HepG2 (cell line): ENCODE measurements at regions not wholly inside any gene's neighbourhood (a gene's known extent, or its start where the extent isn't known, plus 50 kb on each side); places are given as distances from the start of the nearest gene placed in this dataset.
"Not testable (repeated sequence)": the region's sequence is repeated elsewhere in the genome, so short reads cannot be mapped to it uniquely, and the experiment has no call there.

ENCODE experiments used
- ATAC-seq: fragments of 200-7000 bp; cut with Tn5 transposase; 3 replicates; pipeline ENCODE4 v1.9.1; 2020; ENCODE audit warnings: mild to moderate bottlenecking, moderate library complexity
- BruUV-seq: library from RNA; stranded (reverse); fragments of 400-500 nt; replicated peaks from 2 replicates; lab custom pipeline; 2021; lab: Mats Ljungman, UMichigan
- CTCF ChIA-PET: fragments of 300-600 bp; formaldehyde crosslinking; extraction: SDS; loops from one replicate; lab custom pipeline; 2021; ENCODE audit warnings: low total read pairs, inconsistent platforms, low intra/inter-chr PET ratio; lab: Yijun Ruan, JAX
- POLR2A ChIA-PET: fragments of 350-600 bp; sonication (Branson Sonifier 250); formaldehyde crosslinking; loops from one replicate; lab custom pipeline; 2020; ENCODE audit warnings: antibody characterized with exemption, inconsistent platforms; lab: Yijun Ruan, JAX
- DNase-seq: peaks from one replicate; pipeline ENCODE4 v3.0.0-alpha.2; 2015; ENCODE audit warnings: low spot score
- FAIRE-seq: peaks from 3 replicates; lab custom pipeline; 2011; peaks lifted over from hg19 to GRCh38; lab: Jason Lieb, UNC
- H2AFZ ChIP-seq: one replicate; pipeline ENCODE4 v1.6.1; 2011; ENCODE audit warnings: low read length, inconsistent platforms
- H3K27ac ChIP-seq: fragments of 300-600 bp; 3 replicates; pipeline ENCODE4 v1.8.0; 2011; ENCODE audit warnings: mixed run types, mild to moderate bottlenecking, mixed read lengths, low read length, inconsistent platforms; ENCODE audit not compliant: insufficient read depth; ENCODE audit errors: extremely low read length
- H3K27me3 ChIP-seq, 2 experiments: fragments of 200-600 bp in 1 of 2; 2 replicates in 1 of 2; 3 replicates in 1 of 2; pipeline versions ENCODE4 v1.6.0 to v1.8.0; 2011; ENCODE audit warnings: low read length in 2 of 2, mild to moderate bottlenecking in 2 of 2, moderate library complexity in 2 of 2, inconsistent platforms in 1 of 2; ENCODE audit not compliant: insufficient read depth in 2 of 2, control insufficient read depth in 1 of 2
- H3K36me3 ChIP-seq, 2 experiments: fragments of 200-600 bp in 1 of 2; replicated peaks in 1 of 2; 2 replicates in 1 of 2; 3 replicates in 1 of 2; pipeline versions ENCODE4 v1.5.1 to v1.8.0; 2011; ENCODE audit warnings: low read length in 2 of 2, inconsistent platforms in 1 of 2; ENCODE audit not compliant: insufficient read depth in 2 of 2, control insufficient read depth in 1 of 2
- H3K4me1 ChIP-seq: 2 replicates; pipeline ENCODE4 v1.5.1; 2012; ENCODE audit warnings: low read length, inconsistent platforms; ENCODE audit not compliant: insufficient read depth
- H3K4me2 ChIP-seq: 2 replicates; pipeline ENCODE4 v1.6.0; 2011; ENCODE audit warnings: low read depth, low read length, inconsistent platforms
- H3K4me3 ChIP-seq, 3 experiments: fragments of 200-600 bp in 1 of 3; sonication (generic), shearing (Covaris generic) in 1 of 3; replicated peaks in 1 of 3; 2 replicates each; pipeline ENCODE4 v1.5.1; 2011 to 2016; ENCODE audit warnings: low read length in 3 of 3, inconsistent platforms in 2 of 3, low read depth in 2 of 3, mild to moderate bottlenecking in 2 of 3, control low read depth in 1 of 3, mixed read lengths in 1 of 3; ENCODE audit not compliant: insufficient read depth in 1 of 3
- H3K79me2 ChIP-seq: one replicate; pipeline ENCODE4 v1.6.1; 2011; ENCODE audit warnings: low read length, inconsistent platforms; ENCODE audit not compliant: insufficient read depth
- H3K9ac ChIP-seq: 2 replicates; pipeline ENCODE4 v1.6.0; 2011; ENCODE audit warnings: mild to moderate bottlenecking, low read depth, low read length, inconsistent platforms; ENCODE audit not compliant: insufficient read depth
- H3K9me3 ChIP-seq: 2 replicates; pipeline ENCODE4 v1.5.1; 2012; ENCODE audit warnings: mild to moderate bottlenecking, low read length
- H4K20me1 ChIP-seq: 2 replicates; pipeline ENCODE4 v1.6.0; 2011; ENCODE audit warnings: inconsistent platforms, mild to moderate bottlenecking, low read length, moderate library complexity; ENCODE audit not compliant: insufficient read depth
- ESRRA ChIP-seq: sonication (generic); formaldehyde crosslinking; IDR thresholded peaks from 2 replicates; pipeline ENCODE4 v1.5.1; 2020; ENCODE audit warnings: mild to moderate bottlenecking, low read depth, missing genetic modification reagents
- GATAD2A ChIP-seq: IDR thresholded peaks from 2 replicates; pipeline ENCODE4 v1.6.1; 2016
- GMEB1 ChIP-seq: sonication (generic); formaldehyde crosslinking; IDR thresholded peaks from 2 replicates; pipeline ENCODE4 v1.5.1; 2020; ENCODE audit warnings: missing genetic modification reagents, mild to moderate bottlenecking, borderline replicate concordance
- HMG20B ChIP-seq: conservative IDR thresholded peaks from 2 replicates; pipeline ENCODE4 v1.6.1; 2016; ENCODE audit warnings: missing genetic modification reagents, missing compliant biosample characterization
- KAT8 ChIP-seq: IDR thresholded peaks from 2 replicates; pipeline ENCODE4 v1.6.1; 2016; ENCODE audit warnings: missing genetic modification reagents, missing compliant biosample characterization
- MAFG ChIP-seq: sonication (generic); formaldehyde crosslinking; IDR thresholded peaks from 2 replicates; pipeline ENCODE4 v1.5.1; 2020; ENCODE audit warnings: mild to moderate bottlenecking, missing genetic modification reagents
- ONECUT2 ChIP-seq: sonication (generic); formaldehyde crosslinking; IDR thresholded peaks from 2 replicates; pipeline ENCODE4 v1.4.0; 2020; ENCODE audit warnings: missing genetic modification reagents
- ZMYM3 ChIP-seq: sonication (generic); formaldehyde crosslinking; IDR thresholded peaks from 2 replicates; pipeline ENCODE4 v1.5.1; 2020; ENCODE audit warnings: mild to moderate bottlenecking, missing genetic modification reagents
- ZSCAN20 ChIP-seq: sonication (generic); formaldehyde crosslinking; IDR thresholded peaks from 2 replicates; pipeline ENCODE4 v1.4.0; 2020; ENCODE audit warnings: missing genetic modification reagents, mild to moderate bottlenecking, borderline replicate concordance
- WGBS: methylation state at CpG from one replicate; pipeline ENCODE4 v1.1.6; 2017; ENCODE audit warnings: low lambda C conversion rate; 5-methylcytosine and 5-hydroxymethylcytosine counted together
- in situ Hi-C: cut with HindIII; loops from 2 replicates; pipeline ENCODE4 v1.10.0; 2017; ENCODE audit warnings: low pct_unique_long_range_greater_than_20kb; ENCODE audit not compliant: extremely low pct_ligation_motif_present
- intact Hi-C: fragments of 100-400 bp; cut with micrococcal nuclease; formaldehyde crosslinking; loops from one replicate; pipeline ENCODE4 v1.10.0; 2022; ENCODE audit not compliant: unreplicated experiment
- TF ChIP-seq, protein P1 (sequence below): sonication (generic); formaldehyde crosslinking; IDR thresholded peaks from 2 replicates; pipeline ENCODE4 v1.4.0; 2020; ENCODE audit warnings: missing genetic modification reagents, borderline replicate concordance

DNA sequence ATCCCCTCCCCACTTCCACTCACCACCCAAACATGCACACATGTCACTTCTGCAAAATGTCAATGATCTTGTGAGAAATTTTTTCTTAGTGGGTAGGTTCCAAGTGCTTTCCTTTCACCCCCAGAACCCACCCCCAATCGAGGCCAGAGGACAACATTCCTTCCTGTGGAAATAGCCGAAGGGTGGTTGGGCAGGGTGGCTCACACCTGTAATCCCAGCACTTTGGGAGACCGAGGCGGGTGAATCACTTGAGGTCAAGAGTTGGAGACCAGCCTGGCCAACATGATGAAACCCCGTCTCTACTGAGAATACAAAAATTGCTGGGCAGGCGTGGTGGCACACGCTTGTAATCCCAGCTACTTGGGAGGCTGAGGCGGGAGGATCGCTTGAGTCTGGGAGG, 208.7 kb downstream of the RAB11FIP4 start:
- WGBS: 71% methylated on average over 9 of the region's 9 CpGs
- ATAC-seq, intact Hi-C loops, CTCF ChIA-PET, H3K79me2 ChIP-seq, H4K20me1 ChIP-seq, H3K27me3 ChIP-seq, H3K36me3 ChIP-seq, H3K9me3 ChIP-seq, BruUV-seq, in situ Hi-C loops, POLR2A ChIA-PET, FAIRE-seq: not testable (repeated sequence)
- Histone ChIP-seq H3K4me2 (peak overlapping the region; percentile 84; the same call in 1 of the 2 replicates), H3K4me1 (peaks cover 44% of the 10 kb centered on the region)
- TF ChIP-seq ZMYM3 (CRISPR knock-in tag): 0 out of 2 replicates have a peak, but pooled peaks have one; percentile 11
- TF ChIP-seq, all 625 proteins: peak for 1; not testable (repeated sequence) for 624
- not testable (repeated sequence) for DNase-seq, H3K4me3 ChIP-seq, H3K27ac ChIP-seq, H2AFZ ChIP-seq, H3K9ac ChIP-seq

DNA sequence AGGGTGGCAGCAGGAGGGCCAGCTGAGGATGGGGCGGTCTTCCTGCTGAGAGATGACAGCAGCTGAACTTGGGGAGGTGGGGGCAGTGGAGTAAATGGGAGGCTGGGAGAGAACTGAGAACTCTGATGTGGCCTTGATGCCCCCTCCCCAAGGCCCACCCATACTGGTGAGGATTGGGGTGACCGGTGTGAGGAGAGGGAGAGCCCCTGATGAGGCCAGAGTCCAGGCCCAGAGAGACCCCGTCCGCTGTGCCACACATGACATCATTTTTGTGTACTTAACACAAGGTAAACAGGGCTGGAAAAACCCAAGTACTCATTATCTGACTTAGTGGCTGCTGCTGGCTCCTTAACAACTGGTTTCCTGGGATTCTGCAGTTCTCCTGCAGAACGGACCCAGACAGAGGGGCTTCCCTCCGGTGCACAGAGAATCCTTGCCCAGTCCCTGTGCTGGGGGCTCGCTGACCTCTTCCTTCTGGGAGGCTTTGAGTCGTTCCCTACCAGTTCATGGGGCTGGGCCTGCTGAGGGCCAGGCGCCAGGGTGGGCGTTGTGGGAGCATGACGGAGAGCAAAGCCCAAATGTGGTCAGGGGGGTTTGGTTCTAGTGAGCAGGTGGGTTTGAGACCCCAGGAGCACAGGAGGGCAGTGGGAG, 207.6 kb downstream of the RAB11FIP4 start:
- intact Hi-C loops: no loop called here
- no peaks in the 10 kb centered on the region for H3K36me3 ChIP-seq
- no peak overlapping the region for H3K27ac ChIP-seq
- ChIA-PET POLR2A (no interaction called here), CTCF (no interaction called here)
- peak; percentile 40 for DNase-seq
- H4K20me1 ChIP-seq: no peaks in the 10 kb centered on the region
- H3K9me3 ChIP-seq: no peaks in the 10 kb centered on the region
- peak; percentile 59 for FAIRE-seq
- H3K4me3 ChIP-seq: peak overlapping the region; percentile 30 to 56 (median 36); a peak in 5 of 6 replicates
- no TSS peak for BruUV-seq
- no peaks in the 10 kb centered on the region for H3K79me2 ChIP-seq
- peaks cover 46% of the 10 kb centered on the region for H3K4me1 ChIP-seq
- no peak overlapping the region for H2AFZ ChIP-seq
- 6% methylated on average over 9 of the region's 11 CpGs for WGBS
- H3K27me3 ChIP-seq: no peaks in the 10 kb centered on the region; a peak in 1 of 5 replicates
- in situ Hi-C loops: no loop called here
- H3K4me2 ChIP-seq: peak overlapping the region; percentile 84
- peak overlapping the region; percentile 32 for H3K9ac ChIP-seq
- peak; percentile 55 for ATAC-seq
- TF ChIP-seq ESRRA (CRISPR knock-in tag) (no peak), KAT8 (CRISPR knock-in tag) (peak; percentile 51; the same call in 1 of the 2 replicates), ZSCAN20 (CRISPR knock-in tag) (no peak), GMEB1 (CRISPR knock-in tag) (0 out of 2 replicates have a peak, but pooled peaks have one; percentile 44), MAFG (CRISPR knock-in tag) (no peak), HMG20B (CRISPR knock-in tag) (no peak), ONECUT2 (CRISPR knock-in tag) (no peak), GATAD2A (peak; percentile 59; the same call in 1 of the 2 replicates)
- TF ChIP-seq, protein P1, sequence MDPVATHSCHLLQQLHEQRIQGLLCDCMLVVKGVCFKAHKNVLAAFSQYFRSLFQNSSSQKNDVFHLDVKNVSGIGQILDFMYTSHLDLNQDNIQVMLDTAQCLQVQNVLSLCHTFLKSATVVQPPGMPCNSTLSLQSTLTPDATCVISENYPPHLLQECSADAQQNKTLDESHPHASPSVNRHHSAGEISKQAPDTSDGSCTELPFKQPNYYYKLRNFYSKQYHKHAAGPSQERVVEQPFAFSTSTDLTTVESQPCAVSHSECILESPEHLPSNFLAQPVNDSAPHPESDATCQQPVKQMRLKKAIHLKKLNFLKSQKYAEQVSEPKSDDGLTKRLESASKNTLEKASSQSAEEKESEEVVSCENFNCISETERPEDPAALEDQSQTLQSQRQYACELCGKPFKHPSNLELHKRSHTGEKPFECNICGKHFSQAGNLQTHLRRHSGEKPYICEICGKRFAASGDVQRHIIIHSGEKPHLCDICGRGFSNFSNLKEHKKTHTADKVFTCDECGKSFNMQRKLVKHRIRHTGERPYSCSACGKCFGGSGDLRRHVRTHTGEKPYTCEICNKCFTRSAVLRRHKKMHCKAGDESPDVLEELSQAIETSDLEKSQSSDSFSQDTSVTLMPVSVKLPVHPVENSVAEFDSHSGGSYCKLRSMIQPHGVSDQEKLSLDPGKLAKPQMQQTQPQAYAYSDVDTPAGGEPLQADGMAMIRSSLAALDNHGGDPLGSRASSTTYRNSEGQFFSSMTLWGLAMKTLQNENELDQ (CRISPR knock-in tag): no peak
